Activated naive CD8-positive, alpha-beta T cell treated with anti-CD3 and anti-CD28 coated beads, Interleukin-2, amount 10 ng/mL, durations not matched to agents 7 days and 5 days (primary cell): ENCODE measurements at regions not wholly inside any gene's neighbourhood (a gene's known extent, or its start where the extent isn't known, plus 50 kb on each side); places are given as distances from the start of the nearest gene placed in this dataset.

ENCODE experiments used
- ATAC-seq: fragments of 150-1000 bp; cut with Tn5 transposase; one replicate; pipeline ENCODE4 v1.10.0; 2021; ENCODE audit warnings: low read depth, moderate library complexity
- POLR2A ChIA-PET: fragments of 350-600 bp; sonication (Branson Sonifier 250); formaldehyde crosslinking; loops from one replicate; lab custom pipeline; 2021; ENCODE audit warnings: antibody characterized with exemption; lab: Charles Lee
- DNase-seq: peaks from one replicate; pipeline ENCODE4 v3.0.0; 2021
- H3K27ac Mint-ChIP-seq: one replicate; pipeline ENCODE4 v1.8.0; 2022; ENCODE audit warnings: mild to moderate bottlenecking, mixed read lengths
- H3K27me3 Mint-ChIP-seq: one replicate; pipeline ENCODE4 v1.8.0; 2022; ENCODE audit warnings: mild to moderate bottlenecking, moderate library complexity, mixed read lengths
- H3K36me3 Mint-ChIP-seq: one replicate; pipeline ENCODE4 v1.8.0; 2021; ENCODE audit warnings: mild to moderate bottlenecking, mixed read lengths
- H3K4me1 Mint-ChIP-seq: one replicate; pipeline ENCODE4 v1.8.0; 2021; ENCODE audit warnings: mixed read lengths
- H3K4me3 Mint-ChIP-seq: one replicate; pipeline ENCODE4 v1.8.0; 2022; ENCODE audit warnings: mild to moderate bottlenecking, moderate library complexity, mixed read lengths
- H3K9me3 Mint-ChIP-seq: one replicate; pipeline ENCODE4 v1.8.0; 2021; ENCODE audit warnings: mixed read lengths

- ATAC-seq: no peak
- POLR2A ChIA-PET: no interaction called here
- Mint-ChIP-seq H3K36me3 (no peaks in the 10 kb centered on the region), H3K9me3 (no peaks in the 10 kb centered on the region), H3K4me3 (no peak overlapping the region), H3K4me1 (no peaks in the 10 kb centered on the region), H3K27me3 (no peaks in the 10 kb centered on the region), H3K27ac (no peak overlapping the region)
- no peak for DNase-seq
Observed at GRCh38 chr2:228673876-228674554, 492.5 kb upstream of the SPHKAP start.

- H3K4me1 Mint-ChIP-seq: no peaks in the 10 kb centered on the region
- POLR2A ChIA-PET: no interaction called here
- DNase-seq (no peak), ATAC-seq (no peak)
- no peak overlapping the region for H3K27ac Mint-ChIP-seq
- H3K9me3 Mint-ChIP-seq: no peaks in the 10 kb centered on the region
- H3K36me3 Mint-ChIP-seq: no peaks in the 10 kb centered on the region
- no peaks in the 10 kb centered on the region for H3K27me3 Mint-ChIP-seq
- no peak overlapping the region for H3K4me3 Mint-ChIP-seq
Observed at GRCh38 chr2:228669690-228670089, 488.2 kb upstream of the SPHKAP start.

GRCh38 chr2:228665232-228665631 lies 483.7 kb upstream of the SPHKAP start:
- H3K36me3 Mint-ChIP-seq: no peaks in the 10 kb centered on the region
- no peak overlapping the region for H3K4me3 Mint-ChIP-seq
- no peaks in the 10 kb centered on the region for H3K4me1 Mint-ChIP-seq
- DNase-seq: no peak
- POLR2A ChIA-PET: no interaction called here
- H3K27ac Mint-ChIP-seq: no peak overlapping the region
- no peak for ATAC-seq
- no peaks in the 10 kb centered on the region for H3K9me3 Mint-ChIP-seq
- no peaks in the 10 kb centered on the region for H3K27me3 Mint-ChIP-seq

GRCh38 chr2:228658998-228659397 lies 477.5 kb upstream of the SPHKAP start:
- DNase-seq (no peak), ATAC-seq (no peak)
- Mint-ChIP-seq H3K27me3 (no peaks in the 10 kb centered on the region), H3K36me3 (no peaks in the 10 kb centered on the region), H3K4me3 (no peak overlapping the region), H3K9me3 (no peaks in the 10 kb centered on the region), H3K4me1 (no peaks in the 10 kb centered on the region), H3K27ac (no peak overlapping the region)
- POLR2A ChIA-PET: no interaction called here

- POLR2A ChIA-PET: no interaction called here
Observed at GRCh38 chr2:228657807-228658402, 476.4 kb upstream of the SPHKAP start.

GRCh38 chr2:228655331-228655730 lies 473.8 kb upstream of the SPHKAP start:
- POLR2A ChIA-PET: no interaction called here
- H3K9me3 Mint-ChIP-seq: no peaks in the 10 kb centered on the region
- no peaks in the 10 kb centered on the region for H3K36me3 Mint-ChIP-seq
- ATAC-seq (no peak), DNase-seq (no peak)
- H3K27ac Mint-ChIP-seq: no peak overlapping the region
- H3K4me1 Mint-ChIP-seq: no peaks in the 10 kb centered on the region
- no peaks in the 10 kb centered on the region for H3K27me3 Mint-ChIP-seq
- no peak overlapping the region for H3K4me3 Mint-ChIP-seq

More at GRCh38 chr2:228657807-228658402, 476.4 kb upstream of the SPHKAP start:
- ATAC-seq (no peak), DNase-seq (no peak)
- Mint-ChIP-seq H3K27ac (no peak overlapping the region), H3K4me3 (no peak overlapping the region), H3K27me3 (no peaks in the 10 kb centered on the region), H3K4me1 (no peaks in the 10 kb centered on the region), H3K36me3 (no peaks in the 10 kb centered on the region), H3K9me3 (no peaks in the 10 kb centered on the region)

- no peaks in the 10 kb centered on the region for H3K27me3 Mint-ChIP-seq
- no peaks in the 10 kb centered on the region for H3K4me1 Mint-ChIP-seq
- H3K4me3 Mint-ChIP-seq: no peak overlapping the region
- no peak overlapping the region for H3K27ac Mint-ChIP-seq
- H3K36me3 Mint-ChIP-seq: no peaks in the 10 kb centered on the region
- ATAC-seq: no peak
- no peak for DNase-seq
- POLR2A ChIA-PET: no interaction called here
- no peaks in the 10 kb centered on the region for H3K9me3 Mint-ChIP-seq
Observed at GRCh38 chr2:228654707-228655106, 473.2 kb upstream of the SPHKAP start.

- no peak overlapping the region for H3K4me3 Mint-ChIP-seq
- ATAC-seq (no peak), DNase-seq (no peak)
- POLR2A ChIA-PET: no interaction called here
- H3K4me1 Mint-ChIP-seq: no peaks in the 10 kb centered on the region
- H3K27me3 Mint-ChIP-seq: no peaks in the 10 kb centered on the region
- H3K9me3 Mint-ChIP-seq: no peaks in the 10 kb centered on the region
- no peaks in the 10 kb centered on the region for H3K36me3 Mint-ChIP-seq
- H3K27ac Mint-ChIP-seq: no peak overlapping the region
Observed at GRCh38 chr2:228653884-228654283, 472.4 kb upstream of the SPHKAP start.

- no peaks in the 10 kb centered on the region for H3K27me3 Mint-ChIP-seq
- DNase-seq: no peak
- ATAC-seq: no peak
- no peaks in the 10 kb centered on the region for H3K36me3 Mint-ChIP-seq
- H3K9me3 Mint-ChIP-seq: no peaks in the 10 kb centered on the region
- H3K4me1 Mint-ChIP-seq: no peaks in the 10 kb centered on the region
- no peak overlapping the region for H3K27ac Mint-ChIP-seq
- POLR2A ChIA-PET: no interaction called here
- H3K4me3 Mint-ChIP-seq: no peak overlapping the region
Observed at GRCh38 chr2:228652366-228652765, 470.9 kb upstream of the SPHKAP start.

GRCh38 chr2:228649876-228650275 lies 468.4 kb upstream of the SPHKAP start:
- H3K4me3 Mint-ChIP-seq: no peak overlapping the region
- no peaks in the 10 kb centered on the region for H3K27me3 Mint-ChIP-seq
- H3K27ac Mint-ChIP-seq: no peak overlapping the region
- no peak for DNase-seq
- H3K4me1 Mint-ChIP-seq: no peaks in the 10 kb centered on the region
- no peaks in the 10 kb centered on the region for H3K36me3 Mint-ChIP-seq
- POLR2A ChIA-PET: no interaction called here
- no peak for ATAC-seq
- H3K9me3 Mint-ChIP-seq: no peaks in the 10 kb centered on the region

- DNase-seq (no peak), ATAC-seq (no peak)
- POLR2A ChIA-PET: no interaction called here
- no peak overlapping the region for H3K27ac Mint-ChIP-seq
- no peak overlapping the region for H3K4me3 Mint-ChIP-seq
- H3K36me3 Mint-ChIP-seq: no peaks in the 10 kb centered on the region
- H3K27me3 Mint-ChIP-seq: no peaks in the 10 kb centered on the region
- H3K4me1 Mint-ChIP-seq: no peaks in the 10 kb centered on the region
- H3K9me3 Mint-ChIP-seq: no peaks in the 10 kb centered on the region
Observed at GRCh38 chr2:228649447-228649846, 468.0 kb upstream of the SPHKAP start.

GRCh38 chr2:228648541-228648940 lies 467.1 kb upstream of the SPHKAP start:
- H3K27me3 Mint-ChIP-seq: no peaks in the 10 kb centered on the region
- DNase-seq: no peak
- POLR2A ChIA-PET: no interaction called here

GRCh38 chr2:228646061-228646460 lies 464.6 kb upstream of the SPHKAP start:
- Mint-ChIP-seq H3K36me3 (no peaks in the 10 kb centered on the region), H3K9me3 (no peaks in the 10 kb centered on the region), H3K4me3 (no peak overlapping the region), H3K4me1 (no peaks in the 10 kb centered on the region), H3K27me3 (no peaks in the 10 kb centered on the region), H3K27ac (no peak overlapping the region)
- ATAC-seq (no peak), DNase-seq (no peak)
- POLR2A ChIA-PET: no interaction called here

More at GRCh38 chr2:228648541-228648940, 467.1 kb upstream of the SPHKAP start:
- no peaks in the 10 kb centered on the region for H3K9me3 Mint-ChIP-seq
- ATAC-seq: no peak
- no peak overlapping the region for H3K27ac Mint-ChIP-seq
- no peaks in the 10 kb centered on the region for H3K4me1 Mint-ChIP-seq
- no peaks in the 10 kb centered on the region for H3K36me3 Mint-ChIP-seq
- no peak overlapping the region for H3K4me3 Mint-ChIP-seq

GRCh38 chr2:228644199-228644598 lies 462.7 kb upstream of the SPHKAP start:
- ATAC-seq (no peak), DNase-seq (no peak)
- no peaks in the 10 kb centered on the region for H3K27me3 Mint-ChIP-seq
- H3K4me1 Mint-ChIP-seq: no peaks in the 10 kb centered on the region
- H3K27ac Mint-ChIP-seq: no peak overlapping the region
- no peak overlapping the region for H3K4me3 Mint-ChIP-seq
- POLR2A ChIA-PET: no interaction called here
- H3K9me3 Mint-ChIP-seq: no peaks in the 10 kb centered on the region
- no peaks in the 10 kb centered on the region for H3K36me3 Mint-ChIP-seq
